Ectodermal cell (in vitro differentiated cells): ENCODE measurements at regions not wholly inside any gene's neighbourhood (a gene's known extent, or its start where the extent isn't known, plus 50 kb on each side); places are given as distances from the start of the nearest gene placed in this dataset.

Experiments
- H3K27ac ChIP-seq: 2 replicates; pipeline ENCODE4 v1.7.0; 2013; ENCODE audit warnings: mild to moderate bottlenecking, low read depth, low read length; ENCODE audit not compliant: insufficient read depth, poor library complexity, severe bottlenecking
- H3K27me3 ChIP-seq: 2 replicates; pipeline ENCODE4 v1.7.0; 2013; ENCODE audit warnings: mild to moderate bottlenecking, low read length; ENCODE audit not compliant: insufficient read depth, control insufficient read depth, poor library complexity, severe bottlenecking
- H3K36me3 ChIP-seq: one replicate; pipeline ENCODE4 v1.7.0; 2013; ENCODE audit warnings: low read length; ENCODE audit not compliant: control insufficient read depth, insufficient read depth
- H3K4me1 ChIP-seq: one replicate; pipeline ENCODE4 v1.7.0; 2013; ENCODE audit warnings: low read length; ENCODE audit not compliant: control insufficient read depth, insufficient read depth
- H3K4me3 ChIP-seq: 2 replicates; pipeline ENCODE4 v1.7.0; 2013; ENCODE audit warnings: low read depth, low read length, control low read depth; ENCODE audit not compliant: insufficient read depth
- H3K9me3 ChIP-seq: 2 replicates; pipeline ENCODE4 v1.7.0; 2013; ENCODE audit warnings: mild to moderate bottlenecking, low read length, moderate library complexity; ENCODE audit not compliant: control insufficient read depth
- WGBS, 2 experiments: methylation state at CpG; one replicate each; pipeline ENCODE4 v1.1.7; 2013; ENCODE audit warnings: missing lambda C conversion rate in 2 of 2; 5-methylcytosine and 5-hydroxymethylcytosine counted together

DNA sequence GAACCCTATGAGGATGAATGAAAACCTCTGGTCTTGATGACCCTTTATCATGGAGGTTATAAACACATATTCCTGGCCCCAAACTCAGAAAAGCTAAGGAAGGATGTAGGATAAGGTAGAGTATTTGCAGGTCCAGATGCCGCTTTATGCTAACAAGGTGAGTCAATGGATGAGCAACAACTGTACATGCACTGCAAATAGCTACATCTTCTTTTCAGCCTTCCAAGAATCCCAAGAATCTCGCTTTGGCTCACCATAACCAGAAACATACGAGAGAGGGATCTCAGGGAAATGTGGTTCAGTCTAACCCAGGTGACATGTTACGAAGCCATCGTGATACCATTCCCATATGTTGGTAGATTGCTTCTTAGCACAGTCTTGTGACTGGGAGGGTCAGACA is 152.3 kb upstream of the ANKH start:
- Histone ChIP-seq H3K27me3 (no peaks in the 10 kb centered on the region), H3K4me1 (no peaks in the 10 kb centered on the region), H3K27ac (no peak overlapping the region), H3K4me3 (no peak overlapping the region), H3K36me3 (no peaks in the 10 kb centered on the region), H3K9me3 (no peaks in the 10 kb centered on the region)
- 95 to 96% methylated on average over 5 of the region's 5 CpGs for WGBS, 2 experiments

GRCh38 chr5:15023266-15023665 is 151.7 kb upstream of the ANKH start:
- H3K36me3 ChIP-seq: no peaks in the 10 kb centered on the region
- no peaks in the 10 kb centered on the region for H3K27me3 ChIP-seq
- H3K4me3 ChIP-seq: no peak overlapping the region
- no peaks in the 10 kb centered on the region for H3K9me3 ChIP-seq
- H3K27ac ChIP-seq: no peak overlapping the region
- H3K4me1 ChIP-seq: no peaks in the 10 kb centered on the region
- 86 to 94% methylated on average over 1 of the region's 1 CpG for WGBS, 2 experiments

- WGBS, 2 experiments: 91 to 95% methylated on average over 7 to 8 of the region's 8 CpGs
- H3K4me3 ChIP-seq: no peak overlapping the region
- no peak overlapping the region for H3K27ac ChIP-seq
- no peaks in the 10 kb centered on the region for H3K9me3 ChIP-seq
- no peaks in the 10 kb centered on the region for H3K4me1 ChIP-seq
- H3K27me3 ChIP-seq: no peaks in the 10 kb centered on the region
- no peaks in the 10 kb centered on the region for H3K36me3 ChIP-seq
Measured at GRCh38 chr5:15021266-15022046, 149.9 kb upstream of the ANKH start.

DNA sequence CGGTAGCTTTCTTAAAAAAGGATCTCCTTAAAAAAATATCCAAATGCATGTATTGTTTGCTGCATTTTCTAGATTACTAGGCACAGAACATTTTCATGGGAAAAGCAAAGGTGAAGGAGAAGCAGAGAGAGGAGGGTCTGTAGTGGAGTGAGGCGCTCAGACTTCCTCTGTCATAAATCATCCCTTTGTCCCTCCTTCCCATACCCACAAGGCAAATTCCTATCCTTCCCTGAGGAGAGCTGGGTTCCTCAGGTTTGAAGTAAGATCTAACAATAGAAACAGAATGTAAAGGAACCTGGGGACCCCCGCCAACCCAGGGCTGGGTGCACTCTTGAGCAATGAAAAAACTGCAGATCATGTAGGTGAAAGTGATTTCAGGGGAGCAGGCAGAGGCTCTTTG is 149.2 kb upstream of the ANKH start:
- Histone ChIP-seq H3K9me3 (no peaks in the 10 kb centered on the region), H3K27ac (no peak overlapping the region), H3K4me3 (no peak overlapping the region), H3K4me1 (no peaks in the 10 kb centered on the region), H3K27me3 (no peaks in the 10 kb centered on the region), H3K36me3 (no peaks in the 10 kb centered on the region)
- WGBS, 2 experiments: 87 to 96% methylated on average over 2 to 3 of the region's 3 CpGs

DNA sequence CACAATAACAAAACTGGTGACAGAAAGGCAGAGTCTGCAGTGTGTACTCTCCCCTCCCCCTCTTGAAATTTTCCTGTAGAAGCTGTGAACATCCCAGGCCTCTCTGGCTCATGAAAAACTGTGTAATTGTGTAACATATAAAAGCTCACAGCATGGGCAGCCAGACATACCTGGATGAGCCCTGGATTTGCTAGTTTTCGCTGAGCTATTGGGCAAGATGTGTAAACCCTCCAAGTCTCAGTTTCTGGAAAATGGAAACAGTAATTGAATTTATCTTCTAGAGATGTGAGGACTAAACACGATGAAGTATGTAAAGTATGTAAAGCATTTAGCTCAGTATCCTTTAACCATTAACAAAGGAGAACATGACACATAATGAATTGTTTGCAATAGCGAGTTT is 143.2 kb upstream of the ANKH start:
- Histone ChIP-seq H3K36me3 (no peaks in the 10 kb centered on the region), H3K4me1 (no peaks in the 10 kb centered on the region), H3K27ac (no peak overlapping the region), H3K9me3 (no peaks in the 10 kb centered on the region), H3K4me3 (no peak overlapping the region), H3K27me3 (no peaks in the 10 kb centered on the region)
- WGBS, 2 experiments: 66 to 100% methylated on average over 1 to 3 of the region's 3 CpGs

DNA sequence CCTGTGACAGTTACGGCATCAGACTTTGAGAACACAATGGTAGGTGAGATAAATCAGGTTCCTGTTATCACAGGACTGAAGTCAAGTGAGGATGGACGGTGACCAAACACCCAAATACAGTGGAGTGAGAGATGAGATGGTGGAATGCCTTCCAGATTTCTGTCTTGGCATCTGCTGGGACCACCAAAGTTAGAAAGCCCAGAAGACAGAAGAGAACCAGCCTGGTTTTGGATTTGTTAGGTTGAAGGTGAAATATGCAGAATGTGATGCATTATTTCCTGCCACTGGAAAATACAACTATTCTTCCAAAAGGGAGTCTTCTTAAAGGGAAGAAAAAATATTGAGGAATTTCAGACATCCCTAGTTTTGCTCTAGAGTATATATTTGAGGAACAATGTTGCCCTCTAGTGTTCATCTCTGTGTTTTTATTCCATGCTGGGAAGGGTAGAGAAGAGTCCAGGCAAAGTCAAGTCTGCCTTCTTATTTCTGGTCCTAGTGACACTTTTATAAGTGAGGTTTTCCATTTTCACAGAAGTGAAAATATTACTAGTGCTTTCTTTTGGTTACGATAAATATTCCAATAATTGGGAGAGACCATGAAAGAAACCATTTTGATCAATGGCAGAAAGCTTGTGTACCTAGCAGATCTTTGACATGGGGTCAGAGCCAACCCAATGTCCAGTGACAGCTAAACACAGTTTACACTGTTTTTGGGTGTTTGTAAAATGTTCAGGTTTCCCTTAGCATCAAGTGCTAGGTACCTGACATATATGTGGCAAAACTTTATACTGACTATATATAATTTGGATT is 142.3 kb upstream of the ANKH start:
- Histone ChIP-seq H3K9me3 (no peaks in the 10 kb centered on the region), H3K27me3 (no peaks in the 10 kb centered on the region), H3K27ac (no peak overlapping the region), H3K4me1 (peaks cover 2% of the 10 kb centered on the region), H3K36me3 (no peaks in the 10 kb centered on the region), H3K4me3 (no peak overlapping the region)
- WGBS, 2 experiments: 52 to 58% methylated on average over 3 of the region's 3 CpGs

- peaks cover 6% of the 10 kb centered on the region for H3K4me1 ChIP-seq
- H3K27ac ChIP-seq: no peak overlapping the region
- H3K36me3 ChIP-seq: no peaks in the 10 kb centered on the region
- H3K9me3 ChIP-seq: no peaks in the 10 kb centered on the region
- H3K27me3 ChIP-seq: no peaks in the 10 kb centered on the region
- no peak overlapping the region for H3K4me3 ChIP-seq
Measured at GRCh38 chr5:15012061-15012460, 140.5 kb upstream of the ANKH start.

GRCh38 chr5:15010936-15011335 is 139.4 kb upstream of the ANKH start:
- Histone ChIP-seq H3K36me3 (no peaks in the 10 kb centered on the region), H3K4me3 (no peak overlapping the region), H3K9me3 (no peaks in the 10 kb centered on the region), H3K27ac (no peak overlapping the region), H3K4me1 (peaks cover 6% of the 10 kb centered on the region), H3K27me3 (no peaks in the 10 kb centered on the region)
- 84 to 90% methylated on average over 4 of the region's 4 CpGs for WGBS, 2 experiments

DNA sequence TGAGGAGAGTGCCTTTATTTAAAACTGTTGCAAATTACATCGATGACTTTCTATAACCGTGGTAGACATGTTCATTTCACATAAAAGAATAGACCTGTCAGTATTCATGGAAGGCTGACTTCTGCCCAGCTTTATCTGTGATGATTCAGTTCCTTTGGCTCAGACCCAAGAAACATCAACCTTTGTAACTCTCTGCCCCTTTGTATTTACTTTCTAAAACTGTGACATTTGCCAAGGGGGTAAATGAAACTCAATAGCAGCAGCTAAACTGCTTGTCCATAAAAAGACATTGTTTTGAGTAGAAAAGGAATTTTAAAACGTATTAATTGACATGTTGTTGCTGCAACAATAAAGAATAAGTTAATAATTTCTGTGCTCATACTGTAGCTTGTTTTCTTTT is 137.8 kb upstream of the ANKH start:
- Histone ChIP-seq H3K4me3 (no peak overlapping the region), H3K4me1 (peaks cover 6% of the 10 kb centered on the region), H3K36me3 (no peaks in the 10 kb centered on the region), H3K27me3 (no peaks in the 10 kb centered on the region), H3K9me3 (no peaks in the 10 kb centered on the region), H3K27ac (no peak overlapping the region)
- WGBS, 2 experiments: 87 to 96% methylated on average over 2 to 3 of the region's 3 CpGs

DNA sequence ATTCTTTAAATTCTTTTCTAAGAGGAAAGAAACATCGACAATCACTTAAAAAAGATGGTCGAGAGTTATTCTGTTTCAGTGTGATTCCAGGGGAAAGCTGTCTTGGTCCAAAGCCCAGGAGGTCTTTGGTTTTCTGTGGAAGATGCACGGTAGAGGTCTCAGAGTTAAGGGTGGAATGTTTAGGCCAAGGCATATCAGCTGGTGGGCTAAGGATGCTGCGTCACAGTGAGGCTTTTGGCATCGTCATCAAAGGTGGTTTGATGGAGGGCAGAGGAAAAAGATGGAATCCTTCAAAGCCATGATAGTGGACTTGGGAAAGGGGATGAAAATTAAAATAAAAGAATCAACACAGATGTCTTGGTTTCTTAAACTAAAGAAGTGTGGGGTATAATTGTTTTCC is 137.3 kb upstream of the ANKH start:
- Histone ChIP-seq H3K4me3 (no peak overlapping the region), H3K4me1 (peaks cover 6% of the 10 kb centered on the region), H3K27me3 (no peaks in the 10 kb centered on the region), H3K27ac (no peak overlapping the region), H3K9me3 (no peaks in the 10 kb centered on the region), H3K36me3 (no peaks in the 10 kb centered on the region)
- 80 to 84% methylated on average over 5 of the region's 5 CpGs for WGBS, 2 experiments
